SK-N-MC (cell line): ENCODE measurements at regions not wholly inside any gene's neighbourhood (a gene's known extent, or its start where the extent isn't known, plus 50 kb on each side); places are given as distances from the start of the nearest gene placed in this dataset.
"Not testable (repeated sequence)": the region's sequence is repeated elsewhere in the genome, so short reads cannot be mapped to it uniquely, and the experiment has no call there.

Source experiments
- EZH2 ChIP-seq: fragments of 200-600 bp; sonication (generic); IDR thresholded peaks from one replicate; pipeline ENCODE4 v1.6.1; 2017; ENCODE audit warnings: antibody characterized with exemption
- FOXP2 ChIP-seq: optimal IDR thresholded peaks from 2 replicates; pipeline ENCODE3; 2011; ENCODE audit warnings: mild to moderate bottlenecking, moderate library complexity; ENCODE audit not compliant: insufficient read depth; ENCODE audit errors: extremely low read length, control extremely low read depth
- POLR2AphosphoS5 ChIP-seq: IDR thresholded peaks from 2 replicates; pipeline ENCODE4 v1.6.1; 2012; ENCODE audit warnings: mild to moderate bottlenecking, low read depth, low read length, borderline replicate concordance

DNA sequence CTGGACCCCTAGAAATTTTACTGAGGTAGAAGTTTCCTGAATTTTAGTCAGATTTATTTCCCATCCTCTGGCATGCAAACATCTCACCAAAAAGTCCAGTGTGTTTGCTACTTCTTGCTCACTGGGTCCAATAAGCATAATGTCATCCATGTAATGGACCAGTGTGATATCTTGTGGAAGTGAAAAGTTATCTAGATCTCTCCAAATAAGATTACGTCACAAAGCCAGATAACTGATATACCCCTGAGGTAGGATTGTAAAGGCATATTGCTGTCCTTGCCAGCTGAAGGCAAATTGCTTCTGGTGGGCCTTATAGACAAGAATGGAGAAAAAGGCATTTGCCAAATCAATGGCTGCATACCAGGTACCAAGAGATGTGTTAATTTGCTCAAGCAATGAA is 69.3 kb upstream of the EGFR start:
- not testable (repeated sequence) for TF ChIP-seq EZH2, POLR2AphosphoS5, FOXP2
